ENCODE measurements at regions not wholly inside any gene's neighbourhood (a gene's known extent, or its start where the extent isn't known, plus 50 kb on each side); places are given as distances from the start of the nearest gene placed in this dataset.
"Not testable (repeated sequence)": the region's sequence is repeated elsewhere in the genome, so short reads cannot be mapped to it uniquely, and the experiment has no call there.

- Mint-ChIP-seq H3K4me1 (no peaks in the 10 kb centered on the region), H3K27ac (no peak overlapping the region), H3K4me3 (no peak overlapping the region), H3K9me3 (peaks cover 11 to 18% of the 10 kb centered on the region in 2 donors), H3K27me3 (ENCODE audit: low read depth in 2 of 2) (no peaks in the 10 kb centered on the region), H3K36me3 (peaks cover 6% of the 10 kb centered on the region)
- H3K27me3 ChIP-seq (ENCODE audit: control insufficient read depth, insufficient read depth, low read length) = no peaks in the 10 kb centered on the region
- no peak for TF ChIP-seq CTCF (IDR thresholded peaks at IDR 0.05)
- no peak for ATAC-seq
- H3K27ac ChIP-seq (ENCODE audit: low read length) = no peak overlapping the region
- peaks cover 11% of the 10 kb centered on the region for H3K9me3 ChIP-seq (ENCODE audit: control insufficient read depth, insufficient read depth, low read length)
- intact Hi-C loops (cut with micrococcal nuclease) = no loop called here
- no peaks in the 10 kb centered on the region for H3K36me3 ChIP-seq (ENCODE audit: control insufficient read depth, insufficient read depth, low read length)
- H3K4me1 ChIP-seq (ENCODE audit: control insufficient read depth, insufficient read depth, low read length) = no peaks in the 10 kb centered on the region
- no peak for DNase-seq
- WGBS (ENCODE audit: insufficient coverage) = 83% methylated on average over 1 of the region's 1 CpG
- H3K4me3 ChIP-seq (ENCODE audit: low read length) = no peak overlapping the region
These were observed 388.1 kb upstream of the PRR20A start for GRCh38 chr13:56752636-56753035.

GRCh38 chr13:56755181-56755935 is 385.4 kb upstream of the PRR20A start:
- no peak overlapping the region for H3K27ac Mint-ChIP-seq
- no peaks in the 10 kb centered on the region for H3K4me1 Mint-ChIP-seq
- ATAC-seq (no peak), DNase-seq (no peak)
- Histone ChIP-seq H3K9me3 (ENCODE audit: control insufficient read depth, insufficient read depth, low read length) (peaks cover 3% of the 10 kb centered on the region), H3K27me3 (ENCODE audit: control insufficient read depth, insufficient read depth, low read length) (no peaks in the 10 kb centered on the region), H3K4me3 (ENCODE audit: low read length) (no peak overlapping the region), H3K4me1 (ENCODE audit: control insufficient read depth, insufficient read depth, low read length) (no peaks in the 10 kb centered on the region), H3K36me3 (ENCODE audit: control insufficient read depth, insufficient read depth, low read length) (no peaks in the 10 kb centered on the region), H3K27ac (ENCODE audit: low read length) (no peak overlapping the region)
- H3K27me3 Mint-ChIP-seq (ENCODE audit: low read depth in 2 of 2) = no peaks in the 10 kb centered on the region
- 88% methylated on average over 3 of the region's 3 CpGs for WGBS (ENCODE audit: insufficient coverage)
- intact Hi-C loops (cut with micrococcal nuclease) = no loop called here
- TF ChIP-seq CTCF (IDR thresholded peaks at IDR 0.05) = no peak
- H3K4me3 Mint-ChIP-seq = no peak overlapping the region
- peaks cover 8% of the 10 kb centered on the region for H3K36me3 Mint-ChIP-seq
- H3K9me3 Mint-ChIP-seq = peaks cover 17 to 28% of the 10 kb centered on the region in 2 donors

- Mint-ChIP-seq H3K9me3 (peaks cover 27 to 44% of the 10 kb centered on the region in 2 donors), H3K36me3 (peaks cover 35% of the 10 kb centered on the region)
- DNase-seq; H3K27me3 Mint-ChIP-seq (ENCODE audit: low read depth in 2 of 2); H3K27ac ChIP-seq (ENCODE audit: low read length); ATAC-seq; H3K4me1 ChIP-seq (ENCODE audit: control insufficient read depth, insufficient read depth, low read length); H3K4me3 Mint-ChIP-seq; H3K27me3 ChIP-seq (ENCODE audit: control insufficient read depth, insufficient read depth, low read length); H3K27ac Mint-ChIP-seq; H3K4me1 Mint-ChIP-seq; H3K4me3 ChIP-seq (ENCODE audit: low read length); H3K9me3 ChIP-seq (ENCODE audit: control insufficient read depth, insufficient read depth, low read length); intact Hi-C loops (cut with micrococcal nuclease); H3K36me3 ChIP-seq (ENCODE audit: control insufficient read depth, insufficient read depth, low read length): not testable (repeated sequence)
- WGBS (ENCODE audit: insufficient coverage) = 69% methylated on average over 1 of the region's 1 CpG
These were observed 377.4 kb upstream of the PRR20A start for GRCh38 chr13:56763333-56763732.

GRCh38 chr13:56773148-56773547 is 367.6 kb upstream of the PRR20A start:
- no peak for DNase-seq
- peaks cover under 1% of the 10 kb centered on the region for H3K36me3 Mint-ChIP-seq
- H3K27ac Mint-ChIP-seq = no peak overlapping the region
- no peak overlapping the region for H3K4me3 Mint-ChIP-seq
- no peaks in the 10 kb centered on the region for H3K4me1 Mint-ChIP-seq
- H3K4me1 ChIP-seq (ENCODE audit: control insufficient read depth, insufficient read depth, low read length) = no peaks in the 10 kb centered on the region
- H3K4me3 ChIP-seq (ENCODE audit: low read length) = no peak overlapping the region
- no peaks in the 10 kb centered on the region for H3K36me3 ChIP-seq (ENCODE audit: control insufficient read depth, insufficient read depth, low read length)
- H3K27me3 ChIP-seq (ENCODE audit: control insufficient read depth, insufficient read depth, low read length) = no peaks in the 10 kb centered on the region
- intact Hi-C loops (cut with micrococcal nuclease) = no loop called here
- peaks cover 19 to 34% of the 10 kb centered on the region in 2 donors for H3K9me3 Mint-ChIP-seq
- no peak overlapping the region for H3K27ac ChIP-seq (ENCODE audit: low read length)
- WGBS (ENCODE audit: insufficient coverage) = 82% methylated on average over 4 of the region's 4 CpGs
- no peak for ATAC-seq
- no peaks in the 10 kb centered on the region for H3K27me3 Mint-ChIP-seq (ENCODE audit: low read depth in 2 of 2)
- no peak for TF ChIP-seq CTCF (IDR thresholded peaks at IDR 0.05)
- no peaks in the 10 kb centered on the region for H3K9me3 ChIP-seq (ENCODE audit: control insufficient read depth, insufficient read depth, low read length)
